Limb (tissue), 2 donors: ENCODE measurements at regions not wholly inside any gene's neighbourhood (a gene's known extent, or its start where the extent isn't known, plus 50 kb on each side); places are given as distances from the start of the nearest gene placed in this dataset.
A peak's percentile ranks its signal among the peaks of the same experiment; 100 is the strongest.
"Not testable (repeated sequence)": the region's sequence is repeated elsewhere in the genome, so short reads cannot be mapped to it uniquely, and the experiment has no call there.

Source experiments
- DNase-seq, 2 donors: peaks; one replicate each; pipeline ENCODE4 v3.0.0-alpha.2; 2016; ENCODE audit errors: extremely low spot score in 2 of 2

GRCh38 chr15:44848859-44849258 lies 107.6 kb upstream of the TERB2 start:
- not testable (repeated sequence) for DNase-seq

- DNase-seq = not testable (repeated sequence)
Measured at GRCh38 chr15:44849701-44850403, 106.6 kb upstream of the TERB2 start.

- DNase-seq = peak; percentile 34 to 38
Measured at GRCh38 chr15:44853304-44853950, 103.1 kb upstream of the TERB2 start.

- DNase-seq = not testable (repeated sequence)
Measured at GRCh38 chr15:44854696-44855095, 101.8 kb upstream of the TERB2 start.

GRCh38 chr15:44856284-44856683 lies 100.2 kb upstream of the TERB2 start:
- not testable (repeated sequence) for DNase-seq

GRCh38 chr15:44857164-44857710 lies 99.2 kb upstream of the TERB2 start:
- not testable (repeated sequence) for DNase-seq

GRCh38 chr15:44859088-44859487 lies 97.4 kb upstream of the TERB2 start:
- not testable (repeated sequence) for DNase-seq

- not testable (repeated sequence) for DNase-seq
Measured at GRCh38 chr15:44860168-44860567, 96.3 kb upstream of the TERB2 start.

GRCh38 chr15:44861439-44861910 lies 95.0 kb upstream of the TERB2 start:
- DNase-seq = no peak

- no peak for DNase-seq
Measured at GRCh38 chr15:44861917-44862316, 94.6 kb upstream of the TERB2 start.

GRCh38 chr15:44862866-44863265 lies 93.6 kb upstream of the TERB2 start:
- not testable (repeated sequence) for DNase-seq

GRCh38 chr15:44868100-44868499 lies 88.4 kb upstream of the TERB2 start:
- DNase-seq = not testable (repeated sequence)

- not testable (repeated sequence) for DNase-seq
Measured at GRCh38 chr15:44870125-44870524, 86.4 kb upstream of the TERB2 start.

GRCh38 chr15:44873103-44873502 lies 83.4 kb upstream of the TERB2 start:
- no peak for DNase-seq

- no peak for DNase-seq
Measured at GRCh38 chr15:44879066-44879465, 77.4 kb upstream of the TERB2 start.

GRCh38 chr15:44882499-44882968 lies 74.0 kb upstream of the TERB2 start:
- no peak for DNase-seq

- DNase-seq = no peak
Measured at GRCh38 chr15:44883199-44883877, 73.1 kb upstream of the TERB2 start.

- DNase-seq = not testable (repeated sequence)
Measured at GRCh38 chr15:44898890-44899651, 57.4 kb upstream of the TERB2 start.

- DNase-seq = not testable (repeated sequence)
Measured at GRCh38 chr15:44899775-44900174, 56.7 kb upstream of the TERB2 start.

- DNase-seq = not testable (repeated sequence)
Measured at GRCh38 chr15:44900796-44901195, 55.7 kb upstream of the TERB2 start.

- not testable (repeated sequence) for DNase-seq
Measured at GRCh38 chr15:44903281-44903680, 53.2 kb upstream of the TERB2 start.
